ENCODE measurements at regions not wholly inside any gene's neighbourhood (a gene's known extent, or its start where the extent isn't known, plus 50 kb on each side); places are given as distances from the start of the nearest gene placed in this dataset.
"Not testable (repeated sequence)": the region's sequence is repeated elsewhere in the genome, so short reads cannot be mapped to it uniquely, and the experiment has no call there.

GRCh38 chr5:118478852-118479251 lies 509.5 kb downstream of the DTWD2 start:
- no peak for DNase-seq (ENCODE audit: low spot score)

- DNase-seq (ENCODE audit: low spot score): no peak
These were observed 520.3 kb downstream of the DTWD2 start for GRCh38 chr5:118468085-118468484.

- DNase-seq (ENCODE audit: low spot score): no peak
These were observed 521.2 kb downstream of the DTWD2 start for GRCh38 chr5:118467103-118467502.

- no peak for DNase-seq (ENCODE audit: low spot score)
These were observed 521.9 kb downstream of the DTWD2 start for GRCh38 chr5:118466418-118466817.

GRCh38 chr5:118462276-118462675 lies 526.1 kb downstream of the DTWD2 start:
- not testable (repeated sequence) for DNase-seq (ENCODE audit: low spot score)

GRCh38 chr5:118461436-118461835 lies 526.9 kb downstream of the DTWD2 start:
- DNase-seq (ENCODE audit: low spot score): no peak

- DNase-seq (ENCODE audit: low spot score): no peak
These were observed 528.9 kb downstream of the DTWD2 start for GRCh38 chr5:118459490-118459889.

GRCh38 chr5:118456085-118456484 lies 532.3 kb downstream of the DTWD2 start:
- DNase-seq (ENCODE audit: low spot score): no peak

- no peak for DNase-seq (ENCODE audit: low spot score)
These were observed 536.6 kb downstream of the DTWD2 start for GRCh38 chr5:118451697-118452247.

- no peak for DNase-seq (ENCODE audit: low spot score)
These were observed 537.6 kb downstream of the DTWD2 start for GRCh38 chr5:118450554-118451332.

GRCh38 chr5:118447350-118447749 lies 541.0 kb downstream of the DTWD2 start:
- DNase-seq (ENCODE audit: low spot score): no peak

GRCh38 chr5:118441956-118442355 lies 546.4 kb downstream of the DTWD2 start:
- DNase-seq (ENCODE audit: low spot score): no peak

GRCh38 chr5:118441034-118441433 lies 547.3 kb downstream of the DTWD2 start:
- no peak for DNase-seq (ENCODE audit: low spot score)

GRCh38 chr5:118440496-118440895 lies 547.9 kb downstream of the DTWD2 start:
- DNase-seq (ENCODE audit: low spot score): no peak

- DNase-seq (ENCODE audit: low spot score): no peak
These were observed 548.5 kb downstream of the DTWD2 start for GRCh38 chr5:118439831-118440230.

GRCh38 chr5:118435131-118435530 lies 553.2 kb downstream of the DTWD2 start:
- no peak for DNase-seq (ENCODE audit: low spot score)

- no peak for DNase-seq (ENCODE audit: low spot score)
These were observed 553.8 kb downstream of the DTWD2 start for GRCh38 chr5:118434522-118434921.

GRCh38 chr5:118430076-118430475 lies 558.3 kb downstream of the DTWD2 start:
- DNase-seq (ENCODE audit: low spot score): no peak

GRCh38 chr5:118407958-118408357 lies 580.4 kb downstream of the DTWD2 start:
- DNase-seq (ENCODE audit: low spot score): no peak

GRCh38 chr5:118405650-118406061 lies 582.7 kb downstream of the DTWD2 start:
- DNase-seq (ENCODE audit: low spot score): no peak

- no peak for DNase-seq (ENCODE audit: low spot score)
These were observed 591.1 kb downstream of the DTWD2 start for GRCh38 chr5:118397236-118397635.

- DNase-seq (ENCODE audit: low spot score): no peak
These were observed 595.9 kb downstream of the DTWD2 start for GRCh38 chr5:118392491-118392890.

GRCh38 chr5:118382931-118383330 lies 605.4 kb downstream of the DTWD2 start:
- not testable (repeated sequence) for DNase-seq (ENCODE audit: low spot score)

GRCh38 chr5:118379470-118379869 lies 608.9 kb downstream of the DTWD2 start:
- no peak for DNase-seq (ENCODE audit: low spot score)
